ENCODE measurements at regions not wholly inside any gene's neighbourhood (a gene's known extent, or its start where the extent isn't known, plus 50 kb on each side); places are given as distances from the start of the nearest gene placed in this dataset.
"Not testable (repeated sequence)": the region's sequence is repeated elsewhere in the genome, so short reads cannot be mapped to it uniquely, and the experiment has no call there.

GRCh38 chr12:60603475-60603874 is 1007.6 kb downstream of the SLC16A7 start:
- H3K9me3 ChIP-seq (ENCODE audit: control insufficient read depth, low read length) = peaks cover 12% of the 10 kb centered on the region
- H4K8ac ChIP-seq (ENCODE audit: low read length); H3K27me3 ChIP-seq (ENCODE audit: control insufficient read depth in 1 of 2, insufficient read depth in 1 of 2, low read length in 2 of 2); H3K18ac ChIP-seq (ENCODE audit: low read depth in 1 of 2, low read length in 2 of 2); H2AK5ac ChIP-seq (ENCODE audit: low read length, severe bottlenecking); H2BK120ac ChIP-seq (ENCODE audit: low read depth, low read length); H3K36me3 ChIP-seq (ENCODE audit: control insufficient read depth in 1 of 2, insufficient read depth in 2 of 2, low read depth in 1 of 2, low read length in 2 of 2); H3K4me3 ChIP-seq (ENCODE audit: insufficient read depth in 1 of 2, low read depth in 1 of 2, low read length in 2 of 2); H2AFZ ChIP-seq (ENCODE audit: low read depth, low read length); H3K4ac ChIP-seq (ENCODE audit: low read depth in 1 of 2, low read length in 2 of 2); H3K9ac ChIP-seq (ENCODE audit: low read length); H4K91ac ChIP-seq (ENCODE audit: low read length); DNase-seq; H3K23ac ChIP-seq (ENCODE audit: low read length in 2 of 2); H2BK15ac ChIP-seq (ENCODE audit: low read depth, poor library complexity, severe bottlenecking); H3K4me1 ChIP-seq (ENCODE audit: control insufficient read depth, insufficient read depth, low read depth, low read length); H2BK12ac ChIP-seq (ENCODE audit: low read length in 2 of 2); H3K4me2 ChIP-seq (ENCODE audit: low read length, poor library complexity, severe bottlenecking); H3K27ac ChIP-seq (ENCODE audit: low read length, poor library complexity, severe bottlenecking); H3K79me1 ChIP-seq (replicated peaks; ENCODE audit: low read length, poor library complexity, severe bottlenecking); H2BK5ac ChIP-seq (ENCODE audit: low read depth, low read length, poor library complexity, severe bottlenecking); H3K14ac ChIP-seq (ENCODE audit: low read length in 2 of 2): not testable (repeated sequence)
- 60% methylated on average over 5 of the region's 5 CpGs for WGBS

- Histone ChIP-seq H2BK5ac (ENCODE audit: low read depth, low read length, poor library complexity, severe bottlenecking) (no peak overlapping the region), H3K23ac (ENCODE audit: low read length in 2 of 2) (no peak overlapping the region), H3K4ac (ENCODE audit: low read depth in 1 of 2, low read length in 2 of 2) (no peak overlapping the region), H3K4me2 (ENCODE audit: low read length, poor library complexity, severe bottlenecking) (no peak overlapping the region), H3K79me1 (replicated peaks; ENCODE audit: low read length, poor library complexity, severe bottlenecking) (no peaks in the 10 kb centered on the region), H2BK120ac (ENCODE audit: low read depth, low read length) (no peak overlapping the region), H4K8ac (ENCODE audit: low read length) (no peak overlapping the region), H2AK5ac (ENCODE audit: low read length, severe bottlenecking) (no peak overlapping the region), H3K18ac (ENCODE audit: low read depth in 1 of 2, low read length in 2 of 2) (no peak overlapping the region), H2AFZ (ENCODE audit: low read depth, low read length) (no peak overlapping the region), H3K4me3 (ENCODE audit: insufficient read depth in 1 of 2, low read depth in 1 of 2, low read length in 2 of 2) (no peak overlapping the region), H3K36me3 (ENCODE audit: control insufficient read depth in 1 of 2, insufficient read depth in 2 of 2, low read depth in 1 of 2, low read length in 2 of 2) (no peaks in the 10 kb centered on the region), H2BK12ac (ENCODE audit: low read length in 2 of 2) (no peak overlapping the region), H3K27me3 (ENCODE audit: control insufficient read depth in 1 of 2, insufficient read depth in 1 of 2, low read length in 2 of 2) (no peaks in the 10 kb centered on the region), H2BK15ac (ENCODE audit: low read depth, poor library complexity, severe bottlenecking) (no peak overlapping the region), H3K9ac (ENCODE audit: low read length) (no peak overlapping the region), H3K4me1 (ENCODE audit: control insufficient read depth, insufficient read depth, low read depth, low read length) (no peaks in the 10 kb centered on the region), H3K27ac (ENCODE audit: low read length, poor library complexity, severe bottlenecking) (no peak overlapping the region), H3K9me3 (ENCODE audit: control insufficient read depth, low read length) (peaks cover 42% of the 10 kb centered on the region), H3K14ac (ENCODE audit: low read length in 2 of 2) (no peak overlapping the region), H4K91ac (ENCODE audit: low read length) (no peak overlapping the region)
- no peak for DNase-seq
Observed at GRCh38 chr12:60616400-60616799, 1020.6 kb downstream of the SLC16A7 start.

GRCh38 chr12:60630796-60631195 is 1035.0 kb downstream of the SLC16A7 start:
- Histone ChIP-seq H3K18ac (ENCODE audit: low read depth in 1 of 2, low read length in 2 of 2) (no peak overlapping the region), H2BK5ac (ENCODE audit: low read depth, low read length, poor library complexity, severe bottlenecking) (no peak overlapping the region), H2AK5ac (ENCODE audit: low read length, severe bottlenecking) (no peak overlapping the region), H3K14ac (ENCODE audit: low read length in 2 of 2) (no peak overlapping the region), H2BK12ac (ENCODE audit: low read length in 2 of 2) (no peak overlapping the region), H2BK120ac (ENCODE audit: low read depth, low read length) (no peak overlapping the region), H2AFZ (ENCODE audit: low read depth, low read length) (no peak overlapping the region), H4K8ac (ENCODE audit: low read length) (no peak overlapping the region), H3K23ac (ENCODE audit: low read length in 2 of 2) (no peak overlapping the region), H3K27me3 (ENCODE audit: control insufficient read depth in 1 of 2, insufficient read depth in 1 of 2, low read length in 2 of 2) (no peaks in the 10 kb centered on the region), H3K4ac (ENCODE audit: low read depth in 1 of 2, low read length in 2 of 2) (no peak overlapping the region), H3K4me1 (ENCODE audit: control insufficient read depth, insufficient read depth, low read depth, low read length) (no peaks in the 10 kb centered on the region), H3K79me1 (replicated peaks; ENCODE audit: low read length, poor library complexity, severe bottlenecking) (no peaks in the 10 kb centered on the region), H3K27ac (ENCODE audit: low read length, poor library complexity, severe bottlenecking) (no peak overlapping the region), H3K9me3 (ENCODE audit: control insufficient read depth, low read length) (no peaks in the 10 kb centered on the region), H3K4me2 (ENCODE audit: low read length, poor library complexity, severe bottlenecking) (no peak overlapping the region), H4K91ac (ENCODE audit: low read length) (no peak overlapping the region), H2BK15ac (ENCODE audit: low read depth, poor library complexity, severe bottlenecking) (no peak overlapping the region), H3K36me3 (ENCODE audit: control insufficient read depth in 1 of 2, insufficient read depth in 2 of 2, low read depth in 1 of 2, low read length in 2 of 2) (no peaks in the 10 kb centered on the region), H3K9ac (ENCODE audit: low read length) (no peak overlapping the region), H3K4me3 (ENCODE audit: insufficient read depth in 1 of 2, low read depth in 1 of 2, low read length in 2 of 2) (no peak overlapping the region)
- WGBS = no CpG with 5 or more reads among the region's 1 CpG
- DNase-seq = no peak

- no CpG with 5 or more reads among the region's 1 CpG for whole genome bisulfite sequencing
- Histone ChIP-seq H3K18ac (ENCODE audit: low read depth in 1 of 2, low read length in 2 of 2) (no peak overlapping the region), H3K9me3 (ENCODE audit: control insufficient read depth, low read length) (peaks cover 61% of the 10 kb centered on the region)
Observed at GRCh38 chr12:60644076-60644475, 1048.2 kb downstream of the SLC16A7 start.

More at GRCh38 chr12:60644076-60644475, 1048.2 kb downstream of the SLC16A7 start:
- Histone ChIP-seq H4K8ac (ENCODE audit: low read length) (no peak overlapping the region), H2AK5ac (ENCODE audit: low read length, severe bottlenecking) (no peak overlapping the region), H2BK12ac (ENCODE audit: low read length in 2 of 2) (no peak overlapping the region), H3K79me1 (replicated peaks; ENCODE audit: low read length, poor library complexity, severe bottlenecking) (no peaks in the 10 kb centered on the region), H3K4me3 (ENCODE audit: insufficient read depth in 1 of 2, low read depth in 1 of 2, low read length in 2 of 2) (no peak overlapping the region), H3K4ac (ENCODE audit: low read depth in 1 of 2, low read length in 2 of 2) (no peak overlapping the region), H4K91ac (ENCODE audit: low read length) (no peak overlapping the region), H3K4me1 (ENCODE audit: control insufficient read depth, insufficient read depth, low read depth, low read length) (no peaks in the 10 kb centered on the region), H3K27me3 (ENCODE audit: control insufficient read depth in 1 of 2, insufficient read depth in 1 of 2, low read length in 2 of 2) (no peaks in the 10 kb centered on the region), H2AFZ (ENCODE audit: low read depth, low read length) (no peak overlapping the region), H3K4me2 (ENCODE audit: low read length, poor library complexity, severe bottlenecking) (no peak overlapping the region), H2BK15ac (ENCODE audit: low read depth, poor library complexity, severe bottlenecking) (no peak overlapping the region), H2BK5ac (ENCODE audit: low read depth, low read length, poor library complexity, severe bottlenecking) (no peak overlapping the region), H3K9ac (ENCODE audit: low read length) (no peak overlapping the region), H3K27ac (ENCODE audit: low read length, poor library complexity, severe bottlenecking) (no peak overlapping the region), H3K36me3 (ENCODE audit: control insufficient read depth in 1 of 2, insufficient read depth in 2 of 2, low read depth in 1 of 2, low read length in 2 of 2) (no peaks in the 10 kb centered on the region), H3K14ac (ENCODE audit: low read length in 2 of 2) (no peak overlapping the region), H3K23ac (ENCODE audit: low read length in 2 of 2) (no peak overlapping the region), H2BK120ac (ENCODE audit: low read depth, low read length) (no peak overlapping the region)
- DNase-seq = no peak

Data from mesenchymal stem cell (in vitro differentiated cells and primary cell).